HG03558 (cell line): ENCODE measurements at regions not wholly inside any gene's neighbourhood (a gene's known extent, or its start where the extent isn't known, plus 50 kb on each side); places are given as distances from the start of the nearest gene placed in this dataset.

Source experiments
- ATAC-seq: cut with Tn5 transposase; IDR thresholded peaks from one replicate; pipeline ENCODE4 v1.9.1; 2021; ENCODE audit warnings: moderate number of reproducible peaks; ENCODE audit not compliant: unreplicated experiment; ENCODE audit errors: extremely low read depth

- no peak for ATAC-seq
These were observed 133.8 kb downstream of the GMNC start for GRCh38 chr3:190728574-190729246.

GRCh38 chr3:190722181-190722905 is 140.2 kb downstream of the GMNC start:
- ATAC-seq: no peak

- peak; percentile 83 for ATAC-seq
These were observed 141.2 kb downstream of the GMNC start for GRCh38 chr3:190721330-190721729.

GRCh38 chr3:190718671-190719070 is 143.8 kb downstream of the GMNC start:
- no peak for ATAC-seq

- ATAC-seq: no peak
These were observed 144.4 kb downstream of the GMNC start for GRCh38 chr3:190718097-190718496.

GRCh38 chr3:190716961-190717360 is 145.5 kb downstream of the GMNC start:
- ATAC-seq: no peak

- ATAC-seq: no peak
These were observed 146.3 kb downstream of the GMNC start for GRCh38 chr3:190716211-190716610.

- no peak for ATAC-seq
These were observed 151.8 kb downstream of the GMNC start for GRCh38 chr3:190710723-190711122.

- no peak for ATAC-seq
These were observed 153.1 kb downstream of the GMNC start for GRCh38 chr3:190709351-190709773.
